NCI-H1092 (cell line): ENCODE measurements at regions not wholly inside any gene's neighbourhood (a gene's known extent, or its start where the extent isn't known, plus 50 kb on each side); places are given as distances from the start of the nearest gene placed in this dataset.

Experiments
- DNase-seq: peaks from one replicate; lab custom pipeline; 2025; lab: John Stamatoyannopoulos, UW

DNA sequence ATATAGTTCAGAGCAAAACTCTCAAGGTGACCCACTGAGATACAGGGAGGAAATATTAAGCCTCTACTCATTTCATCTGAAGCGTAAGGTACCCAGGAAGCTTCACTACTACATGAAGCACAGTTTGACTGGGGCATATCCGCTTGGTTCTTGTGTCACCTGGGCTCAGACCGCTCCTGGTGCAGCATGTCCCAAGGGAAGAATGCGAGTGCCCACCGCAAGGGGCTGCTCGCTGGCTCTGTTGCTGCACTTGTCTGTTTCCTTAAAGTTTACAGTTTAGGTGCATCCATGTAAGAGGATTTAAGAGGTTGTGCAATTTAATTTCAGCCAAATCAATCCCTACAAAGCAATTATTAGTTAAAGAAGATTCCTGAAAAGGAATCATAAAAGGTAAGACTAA, 507.8 kb downstream of the FBXO15 start:
- DNase-seq = no peak

DNA sequence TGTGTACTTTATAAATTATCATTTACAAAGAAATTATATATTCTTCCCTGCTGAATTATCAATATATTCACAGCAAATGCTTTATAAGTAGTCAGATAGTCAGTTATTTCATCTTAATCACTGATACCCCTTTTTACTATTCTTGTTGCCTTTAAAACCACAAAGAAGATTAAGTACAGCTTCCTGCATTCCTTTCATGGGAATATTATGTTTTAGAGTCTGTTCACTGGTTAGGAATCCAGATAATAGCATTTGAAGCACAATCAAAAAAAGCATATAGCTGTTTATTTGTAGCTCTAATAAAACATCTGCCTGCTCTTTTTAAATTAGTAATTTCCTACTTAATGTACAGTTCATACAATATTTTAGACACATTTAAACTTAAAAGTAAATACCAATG, 508.9 kb downstream of the FBXO15 start:
- DNase-seq = no peak

DNA sequence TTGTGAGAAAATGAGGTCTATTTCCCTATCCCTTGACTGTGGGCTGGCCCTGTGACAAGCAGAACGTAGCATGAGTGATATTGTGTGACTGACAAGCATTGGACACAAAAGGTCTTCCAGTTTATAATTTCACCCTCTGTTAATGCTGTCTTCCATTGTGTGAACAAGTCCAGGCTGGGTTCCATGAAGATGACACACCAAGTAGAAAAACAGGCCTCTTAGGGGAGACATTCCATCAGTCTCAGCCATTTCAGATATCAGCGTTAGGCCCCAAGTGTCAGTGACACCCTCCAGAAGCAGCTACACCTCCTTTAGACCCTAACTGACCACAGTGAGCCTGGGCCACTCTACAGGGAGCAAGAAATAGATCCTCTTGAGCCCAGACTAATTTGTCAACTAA, 511.3 kb downstream of the FBXO15 start:
- DNase-seq = no peak

DNA sequence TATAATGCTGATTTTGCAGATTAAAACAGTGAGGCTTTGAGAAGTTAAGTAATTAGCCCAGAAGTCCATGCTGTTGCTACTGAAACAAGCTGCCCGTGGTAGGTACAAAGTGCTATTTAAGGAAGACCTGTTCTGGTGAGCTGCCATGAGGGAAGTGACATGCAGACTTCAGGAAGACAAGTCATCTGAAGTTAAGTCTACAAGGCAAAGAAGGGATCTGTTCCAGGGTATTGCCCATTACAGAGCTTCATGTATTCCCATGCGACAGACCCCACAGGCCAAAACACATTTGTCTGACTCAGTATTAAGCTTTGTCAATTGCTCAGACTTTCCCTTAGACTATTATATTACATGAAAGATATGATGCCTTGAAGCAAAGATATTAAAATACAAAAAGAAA, 520.8 kb downstream of the FBXO15 start:
- no peak for DNase-seq

DNA sequence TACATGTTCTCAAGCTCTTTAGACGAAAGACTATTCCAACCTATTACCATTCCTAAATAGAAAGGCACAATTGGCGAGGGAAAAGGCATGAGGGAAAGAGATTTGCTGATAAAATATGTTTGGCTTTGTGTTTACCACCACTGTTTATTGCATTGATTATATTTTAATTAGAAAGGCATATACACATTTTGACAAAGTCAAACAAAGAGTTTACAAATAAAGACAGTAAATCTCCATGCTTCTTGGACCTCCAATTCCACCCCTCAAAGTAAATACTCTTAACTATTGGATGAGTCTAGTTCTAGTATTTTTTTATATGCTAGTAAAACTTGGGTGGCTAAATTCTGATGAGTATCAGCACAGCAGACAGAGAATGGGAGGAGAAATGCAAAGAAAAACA, 521.4 kb downstream of the FBXO15 start:
- DNase-seq = no peak

DNA sequence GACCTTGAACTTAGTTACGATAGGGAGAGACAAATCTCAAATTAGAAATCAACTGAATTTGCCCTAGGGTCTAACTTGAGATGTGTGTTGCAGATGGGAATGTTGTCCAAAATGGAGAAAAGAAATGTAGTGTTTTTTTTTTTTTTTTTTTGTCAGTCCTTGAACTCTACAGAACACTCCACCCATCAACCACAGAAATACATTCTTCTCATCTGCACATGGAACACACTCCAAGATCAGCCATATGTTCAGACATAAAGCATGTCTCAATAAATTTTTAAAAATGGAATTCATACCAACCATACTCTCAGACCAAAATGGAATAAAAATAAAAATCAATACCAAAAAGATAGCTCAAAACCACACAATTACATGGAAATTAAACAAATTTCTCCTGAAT, 526.5 kb downstream of the FBXO15 start:
- DNase-seq = no peak

DNA sequence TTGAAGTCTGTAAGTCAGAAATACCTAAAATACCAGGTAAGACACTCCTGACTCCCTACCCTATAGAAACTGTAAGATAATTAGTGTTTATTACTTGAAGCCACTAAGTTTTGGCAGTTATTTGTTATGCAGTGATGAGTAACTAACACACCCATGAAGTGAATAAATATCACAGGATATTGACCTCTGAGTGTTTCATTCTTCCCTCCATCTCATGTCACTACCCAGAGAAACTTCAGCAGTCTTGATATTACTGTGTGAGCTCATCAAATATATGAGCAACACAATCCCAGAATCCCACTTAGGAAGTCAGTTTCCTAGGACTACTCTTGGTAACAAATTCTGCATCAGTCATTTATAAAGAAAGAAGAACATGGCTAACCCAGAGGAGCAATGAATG, 529.7 kb downstream of the FBXO15 start:
- DNase-seq = no peak

DNA sequence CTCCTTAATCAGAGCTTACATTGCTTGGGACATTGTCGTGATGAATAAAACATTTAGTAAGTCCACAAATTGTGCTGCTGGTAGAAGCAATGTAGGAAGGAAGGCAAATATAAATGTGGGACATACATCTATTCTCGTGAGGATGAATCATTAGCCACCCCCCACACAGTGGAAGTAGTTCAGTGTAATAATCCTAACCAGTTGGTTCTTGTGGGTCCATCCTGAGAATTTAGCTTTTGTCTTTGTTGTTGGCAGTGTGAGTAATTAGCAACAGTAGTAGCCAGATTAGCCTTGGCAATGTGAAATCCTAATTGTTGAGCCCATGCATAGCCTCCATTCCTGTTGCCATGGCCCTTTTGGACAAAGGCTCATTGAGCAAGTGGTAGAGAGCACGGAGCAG, 532.1 kb downstream of the FBXO15 start:
- no peak for DNase-seq

DNA sequence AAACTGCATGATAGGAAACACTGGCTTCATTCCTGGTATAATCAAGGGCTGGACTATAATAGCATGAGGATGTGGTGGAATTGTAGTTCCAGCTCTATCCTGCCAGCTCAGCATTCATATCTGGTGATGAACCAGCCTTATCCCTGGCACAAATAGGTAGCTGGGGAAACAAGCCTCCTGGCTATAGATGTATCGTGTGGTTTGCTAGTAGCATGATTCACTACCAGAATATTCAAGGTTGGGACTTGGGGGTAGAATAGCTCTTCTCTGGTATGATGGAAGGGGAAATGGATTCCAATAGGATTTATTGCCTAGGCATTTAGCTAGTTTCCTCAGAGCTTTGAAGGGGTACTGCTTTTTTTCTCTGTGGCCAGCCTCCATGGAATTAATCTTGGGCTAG, 532.8 kb downstream of the FBXO15 start:
- DNase-seq = no peak

DNA sequence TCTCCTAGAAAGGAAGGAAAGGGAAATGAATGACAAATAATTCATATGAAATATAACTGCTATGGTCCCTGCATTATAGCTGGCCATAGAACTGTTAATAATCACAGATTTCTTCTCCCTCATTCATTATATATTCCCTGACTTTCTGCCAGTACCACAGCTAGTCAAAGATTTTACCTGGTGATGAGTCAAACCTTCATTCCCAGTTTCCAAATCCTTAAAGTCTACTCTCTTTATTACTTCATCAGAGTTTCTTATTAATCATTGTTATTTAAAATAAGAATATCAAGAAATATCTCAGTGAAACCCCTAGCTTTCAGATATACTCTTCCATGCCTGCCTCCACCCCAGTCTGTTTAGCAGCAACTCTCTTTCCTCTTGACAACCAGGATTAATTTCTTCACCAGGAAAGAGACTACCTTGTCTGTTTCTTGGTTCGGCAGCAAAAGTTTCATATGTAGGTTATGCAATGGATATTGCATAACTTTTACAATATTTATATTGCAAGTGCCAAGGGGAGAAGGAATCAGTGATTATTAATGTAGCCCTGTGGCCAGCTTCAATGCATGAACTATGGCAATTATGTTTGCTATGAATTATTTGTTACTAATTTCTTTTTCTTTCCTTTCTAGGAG, 533.8 kb downstream of the FBXO15 start:
- no peak for DNase-seq

DNA sequence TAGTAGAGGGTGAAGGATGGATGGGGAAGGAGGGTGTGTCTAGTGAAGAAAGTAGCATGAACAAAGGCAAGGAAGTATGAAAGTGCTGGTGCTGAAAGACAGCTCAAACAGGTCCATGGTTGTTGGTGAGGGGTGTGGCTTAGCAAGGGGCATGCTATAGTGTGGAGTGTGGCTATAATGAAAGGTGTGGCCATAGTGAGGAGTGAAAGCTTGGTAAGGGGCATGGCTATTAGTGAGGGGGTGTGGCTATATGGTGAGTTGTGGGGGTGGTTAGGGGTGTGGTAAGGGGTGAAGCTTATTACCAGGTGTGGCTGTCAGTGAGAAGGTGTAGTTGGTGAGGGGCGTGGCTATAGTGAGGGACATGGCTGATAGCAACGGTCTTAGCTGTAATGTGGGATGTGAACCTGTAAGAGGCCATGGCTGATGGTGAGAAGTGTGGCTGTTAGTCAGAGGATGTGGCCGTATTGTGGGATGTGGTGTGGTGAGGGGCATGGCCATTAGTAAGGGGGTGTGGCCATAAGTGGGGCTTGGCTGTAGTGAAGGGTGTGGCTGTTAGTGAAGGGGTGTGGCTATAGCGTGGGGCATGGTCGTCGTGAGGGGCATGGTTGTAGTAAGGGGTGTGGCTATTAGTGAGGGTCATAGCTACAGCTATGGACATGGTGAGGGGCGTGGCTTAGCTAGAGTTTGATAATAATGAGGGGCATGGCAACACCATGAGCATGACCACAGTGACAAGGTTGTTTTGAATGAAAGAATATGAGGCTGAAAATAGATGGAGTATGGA, 549.6 kb downstream of the FBXO15 start:
- no peak for DNase-seq

DNA sequence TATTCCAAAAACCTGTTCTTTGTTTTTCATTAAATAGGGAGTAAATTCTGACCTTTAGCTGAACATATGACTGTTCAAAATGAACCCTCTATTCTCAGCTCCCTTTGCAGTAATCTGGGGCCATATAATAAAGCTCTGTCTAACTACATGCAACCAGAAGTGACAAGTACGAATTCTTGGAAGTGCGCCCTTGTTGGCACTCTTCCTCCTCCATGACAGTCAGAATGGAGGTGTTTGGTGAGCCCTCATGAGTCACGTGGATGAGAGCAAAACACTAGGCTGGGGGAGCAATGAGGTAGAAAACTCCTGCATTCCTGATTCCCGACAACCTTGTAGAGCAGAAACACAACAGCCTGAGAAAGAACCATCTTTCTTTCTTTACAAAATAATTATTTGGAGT, 552.9 kb downstream of the FBXO15 start:
- no peak for DNase-seq

DNA sequence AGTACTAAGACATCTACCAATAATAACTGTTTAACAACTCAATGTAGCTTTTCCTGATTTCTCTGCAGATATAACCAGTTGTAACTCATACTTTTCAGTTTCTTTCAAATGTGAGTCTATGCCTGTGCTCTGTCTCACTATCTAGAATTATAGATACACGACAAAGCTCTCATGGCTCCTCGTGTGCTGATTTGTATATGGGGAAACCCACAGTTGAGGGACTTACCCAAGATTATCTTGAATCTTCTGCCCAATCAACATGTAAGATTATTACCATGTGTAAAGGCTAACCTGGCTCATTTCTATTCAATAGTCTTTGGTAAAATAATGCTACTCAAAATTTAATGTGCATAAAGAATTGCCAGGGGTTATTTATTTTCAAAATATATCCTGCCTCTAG, 554.4 kb downstream of the FBXO15 start:
- DNase-seq = no peak

DNA sequence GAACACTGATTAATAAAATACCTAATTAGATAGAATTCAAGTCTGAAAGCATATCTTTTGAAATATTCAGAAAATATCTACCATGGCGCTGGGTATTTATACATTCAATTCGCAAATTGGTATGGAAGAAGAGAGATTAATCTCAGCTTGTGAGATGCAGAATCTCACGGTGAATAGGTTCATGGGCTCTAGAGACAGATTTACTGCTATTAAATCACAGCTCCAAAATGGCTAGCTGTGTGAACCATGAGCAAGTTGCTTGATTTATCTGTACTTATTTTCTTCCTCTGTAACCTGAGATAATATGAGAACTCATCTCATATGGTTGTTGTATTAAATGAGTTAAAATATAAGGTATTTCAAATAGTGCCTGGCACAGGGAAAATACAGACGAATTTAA, 556.7 kb downstream of the FBXO15 start:
- no peak for DNase-seq

DNA sequence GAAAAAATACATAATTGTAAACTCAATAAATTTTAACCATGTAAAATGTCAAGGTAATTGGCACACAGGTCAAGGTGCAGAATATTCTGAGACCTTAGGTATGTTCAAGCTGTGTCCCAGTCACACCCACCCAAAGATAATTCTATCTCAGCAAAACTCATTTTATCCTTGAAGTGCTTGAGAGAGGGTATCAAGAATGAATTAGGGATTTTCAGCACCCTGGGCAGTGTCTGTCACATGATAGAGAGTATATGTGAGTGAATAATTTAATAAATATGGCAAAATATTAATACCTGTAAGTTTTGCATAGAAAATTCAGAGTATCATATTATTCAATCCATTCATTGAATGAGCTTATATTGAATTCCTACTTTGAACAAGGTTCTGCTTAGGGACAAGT, 567.9 kb downstream of the FBXO15 start:
- DNase-seq = no peak

DNA sequence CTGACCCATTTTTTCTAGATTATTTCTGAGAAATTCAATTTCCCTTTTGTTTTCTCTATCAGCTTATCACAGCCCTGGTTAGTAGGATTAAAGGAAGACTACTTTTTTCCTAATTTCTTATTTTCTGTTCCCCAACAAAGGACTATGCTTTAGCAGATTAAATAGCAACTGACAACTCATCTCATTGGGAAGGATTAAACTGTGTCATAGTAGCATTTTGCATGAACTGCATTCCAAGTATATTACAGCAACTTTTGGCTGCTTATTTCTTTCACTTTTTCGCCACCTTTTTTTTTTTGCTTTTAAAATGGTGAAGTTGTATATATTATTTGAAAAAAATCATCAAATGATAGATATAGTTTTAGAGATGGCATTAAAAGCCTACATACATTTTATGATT, 570.3 kb downstream of the FBXO15 start:
- no peak for DNase-seq

DNA sequence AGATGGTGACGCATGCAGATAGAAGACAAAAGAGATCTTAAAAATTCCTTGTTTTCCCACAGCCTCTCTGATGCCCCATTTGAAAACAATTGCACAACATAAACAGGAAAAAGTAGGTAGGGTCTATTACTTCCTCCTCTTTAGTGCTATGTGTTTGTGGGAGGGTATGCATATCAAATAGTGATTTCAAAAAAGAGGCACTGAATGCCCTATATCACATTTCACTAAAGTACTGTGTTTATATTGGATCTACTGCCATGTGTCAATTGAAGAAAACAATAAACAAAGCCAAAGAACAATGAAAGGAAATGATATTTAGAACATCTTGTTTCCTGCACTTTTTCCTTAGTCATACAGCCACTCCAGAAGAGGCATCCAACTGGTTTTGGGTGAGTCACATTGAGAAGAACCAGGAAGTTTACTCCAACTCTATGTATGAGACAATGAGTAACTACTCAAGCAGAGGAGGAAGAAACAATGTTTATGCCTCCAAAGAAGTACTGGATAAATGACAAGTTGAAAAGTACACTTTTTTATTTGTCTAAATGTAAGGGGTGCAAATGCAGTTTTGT, 583.6 kb downstream of the FBXO15 start:
- no peak for DNase-seq

DNA sequence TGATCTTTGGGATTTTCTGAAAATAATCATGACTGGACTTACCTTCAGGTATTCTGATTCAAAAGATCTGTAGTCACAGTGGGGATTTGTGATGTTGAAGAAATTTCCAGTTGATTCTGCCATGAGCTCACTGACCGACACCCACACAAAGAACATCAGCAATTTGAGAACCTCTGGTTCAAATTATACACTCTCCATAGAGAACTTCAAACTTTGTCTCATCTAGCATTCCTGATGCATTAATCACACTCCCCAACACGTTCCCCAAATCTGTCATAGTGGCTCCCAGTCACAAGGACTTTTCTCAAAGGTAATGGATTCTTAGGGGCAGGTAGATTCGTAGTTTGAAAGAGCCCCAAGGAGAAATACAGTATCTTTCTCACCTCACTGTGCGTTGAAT, 584.3 kb downstream of the FBXO15 start:
- DNase-seq = no peak

DNA sequence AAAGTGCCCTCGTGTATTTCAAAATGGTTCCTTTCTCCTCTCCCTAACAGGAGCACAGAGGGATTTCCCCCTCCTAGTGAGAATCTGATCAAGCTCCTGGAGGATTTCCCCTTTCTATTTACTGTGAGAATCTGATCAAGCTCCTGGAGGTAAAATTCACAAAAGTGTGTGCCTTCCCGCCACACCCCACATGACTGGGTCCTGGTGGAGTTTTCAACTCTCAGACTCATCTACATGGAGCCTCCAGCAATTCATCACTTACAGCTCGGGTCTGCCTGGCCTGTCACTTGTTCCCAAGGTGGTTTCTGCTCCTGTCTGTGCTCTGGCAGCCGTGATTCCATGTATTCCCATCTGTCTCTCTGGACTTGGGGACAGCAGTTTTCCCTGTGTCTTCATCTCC, 590.7 kb downstream of the FBXO15 start:
- DNase-seq = no peak

DNA sequence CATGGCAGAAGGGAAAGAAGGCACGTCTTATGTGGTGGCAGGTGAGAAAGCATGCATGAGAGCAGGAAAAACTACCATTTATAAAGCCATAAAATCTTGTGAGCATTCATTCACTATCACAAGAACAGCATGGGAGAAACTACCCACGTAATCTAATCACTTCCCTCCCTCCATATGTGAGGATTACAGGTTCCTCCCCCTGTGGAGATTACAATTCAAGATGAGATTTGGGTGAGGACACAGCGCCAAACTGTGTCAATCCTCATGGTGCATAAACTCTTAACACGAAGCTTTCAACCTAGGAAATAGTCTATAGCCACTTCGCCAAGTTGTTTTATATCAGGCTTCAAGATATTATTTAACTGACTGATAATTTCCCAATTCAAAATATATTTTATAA, 595.5 kb downstream of the FBXO15 start:
- no peak for DNase-seq

DNA sequence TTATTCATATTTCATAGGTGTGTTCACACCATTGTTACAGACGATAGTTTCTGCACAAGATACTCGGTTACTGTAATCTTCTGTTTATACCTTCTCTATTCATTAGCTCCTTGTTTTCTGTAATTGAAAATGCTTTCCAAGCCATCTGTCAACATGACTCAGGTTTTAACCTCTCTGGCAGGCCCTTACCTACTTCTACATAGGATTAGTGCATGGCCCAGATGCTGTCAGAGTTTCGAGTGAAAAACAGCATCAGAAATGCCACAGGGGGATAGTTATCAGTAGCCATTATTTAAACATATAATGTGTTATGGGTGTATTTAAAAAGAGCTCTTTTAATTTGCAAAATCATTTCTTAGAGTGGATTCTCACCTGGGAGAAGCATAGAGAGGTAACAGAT, 596.4 kb downstream of the FBXO15 start:
- DNase-seq = no peak

DNA sequence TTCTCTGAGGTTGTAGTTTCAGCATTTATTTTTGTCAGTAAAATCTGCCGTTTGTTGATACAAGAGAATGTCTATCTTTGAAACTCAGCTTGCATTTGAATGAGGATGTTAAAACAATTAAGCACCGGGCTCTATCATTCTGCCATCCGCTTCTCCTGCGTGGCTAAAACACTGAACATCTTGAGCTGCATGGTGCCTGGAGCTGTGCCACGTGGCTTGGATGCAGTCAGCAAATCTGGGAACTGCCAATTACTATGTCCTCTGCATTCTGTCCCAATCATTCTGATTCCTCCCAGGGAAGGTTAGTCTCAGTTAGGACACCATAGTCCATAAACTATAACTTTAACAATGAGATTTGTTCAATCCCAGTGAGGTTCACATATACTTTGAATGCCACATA, 598.4 kb downstream of the FBXO15 start:
- DNase-seq = no peak

DNA sequence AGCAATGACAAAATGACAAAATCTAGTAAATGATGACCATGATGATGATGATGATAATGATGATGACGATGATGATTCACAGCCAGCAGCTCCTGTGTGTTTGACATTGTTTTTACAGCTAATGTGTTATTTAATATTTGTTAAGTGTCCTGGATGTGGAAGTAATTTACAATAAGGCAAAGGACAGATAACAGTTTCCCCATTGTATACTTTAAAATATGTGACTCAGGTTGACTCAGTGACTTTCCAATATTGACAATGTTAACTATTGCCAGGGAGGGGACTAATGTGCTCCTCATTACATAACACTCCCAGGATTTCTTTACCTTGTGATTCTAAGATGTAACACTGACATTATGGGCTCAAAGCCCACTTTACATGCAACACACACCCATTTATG, 602.2 kb downstream of the FBXO15 start:
- no peak for DNase-seq

DNA sequence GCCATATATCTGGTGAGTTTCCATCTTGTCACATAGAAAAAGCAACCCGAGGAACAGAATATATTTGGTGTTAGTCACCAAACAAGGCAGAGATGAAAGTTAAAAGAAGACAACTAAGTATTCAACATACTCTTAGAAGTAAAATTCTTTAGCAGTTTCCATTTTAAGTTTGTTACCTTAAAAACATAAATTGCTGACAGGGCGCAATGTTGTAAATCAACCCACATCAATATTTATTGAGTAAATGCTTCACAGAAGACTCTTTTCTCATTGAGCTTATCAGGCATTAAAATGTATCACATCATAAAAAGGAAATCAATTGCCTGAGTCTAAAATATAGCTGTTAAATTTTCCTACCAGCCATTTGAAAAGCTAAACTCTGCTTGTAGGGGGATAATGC, 603.0 kb downstream of the FBXO15 start:
- no peak for DNase-seq
